CD4-positive, alpha-beta T cell (primary cell): ENCODE measurements at regions not wholly inside any gene's neighbourhood (a gene's known extent, or its start where the extent isn't known, plus 50 kb on each side); places are given as distances from the start of the nearest gene placed in this dataset.

Source experiments
- ATAC-seq: fragments of 200-7000 bp; cut with Tn5 transposase; one replicate; pipeline ENCODE4 v1.10.0; 2022; ENCODE audit warnings: mild to moderate bottlenecking; ENCODE audit not compliant: poor library complexity
- CTCF ChIA-PET: fragments of 350-600 bp; sonication (Branson Sonifier 250); formaldehyde crosslinking; loops from one replicate; lab custom pipeline; 2021; ENCODE audit warnings: antibody characterized with exemption, inconsistent platforms; lab: Charles Lee
- POLR2A ChIA-PET: fragments of 350-600 bp; sonication (Branson Sonifier 250); formaldehyde crosslinking; loops from one replicate; lab custom pipeline; 2021; ENCODE audit warnings: antibody characterized with exemption, inconsistent platforms; lab: Charles Lee
- DNase-seq, 14 experiments: peaks; one replicate each; pipeline ENCODE4 v3.0.0-alpha.2; 2013 to 2020; ENCODE audit warnings: mixed read lengths in 2 of 14
- H3K27ac ChIP-seq, 2 donors: one replicate each; pipeline versions ENCODE4 v1.5.1 to v1.7.0; 2013; ENCODE audit warnings: low read length in 2 of 2, low read depth in 1 of 2, mild to moderate bottlenecking in 1 of 2
- H3K27me3 ChIP-seq, 2 experiments: 1 replicate in 1 of 2; 2 replicates in 1 of 2; pipeline versions ENCODE4 v1.6.1 to v1.7.0; 2013; ENCODE audit warnings: low read length in 2 of 2, control low read depth in 1 of 2, mild to moderate bottlenecking in 1 of 2, moderate library complexity in 1 of 2; ENCODE audit not compliant: insufficient read depth in 2 of 2, control insufficient read depth in 1 of 2
- H3K36me3 ChIP-seq: one replicate; pipeline ENCODE4 v1.6.1; 2013; ENCODE audit warnings: low read length, control low read depth; ENCODE audit not compliant: insufficient read depth
- H3K4me1 ChIP-seq: one replicate; pipeline ENCODE4 v1.6.1; 2013; ENCODE audit warnings: low read length, control low read depth; ENCODE audit not compliant: insufficient read depth
- H3K4me3 ChIP-seq: one replicate; pipeline ENCODE4 v1.5.1; 2013; ENCODE audit warnings: mild to moderate bottlenecking, low read length, moderate library complexity
- H3K9me3 ChIP-seq, 2 experiments: 1 replicate in 1 of 2; 2 replicates in 1 of 2; pipeline versions ENCODE4 v1.6.1 to v1.7.0; 2013; ENCODE audit warnings: low read length in 2 of 2, mild to moderate bottlenecking in 2 of 2, control low read depth in 1 of 2, moderate library complexity in 1 of 2; ENCODE audit not compliant: control insufficient read depth in 1 of 2, insufficient read depth in 1 of 2
- H3K27ac Mint-ChIP-seq: one replicate; pipeline ENCODE4 v1.8.0; 2020; ENCODE audit warnings: mixed read lengths
- H3K27me3 Mint-ChIP-seq: one replicate; pipeline ENCODE4 v1.8.0; 2021; ENCODE audit warnings: mixed read lengths
- H3K36me3 Mint-ChIP-seq: one replicate; pipeline ENCODE4 v1.8.0; 2021; ENCODE audit warnings: low read depth, mixed read lengths
- H3K4me1 Mint-ChIP-seq: one replicate; pipeline ENCODE4 v1.8.0; 2021; ENCODE audit warnings: low read depth, mixed read lengths
- H3K4me3 Mint-ChIP-seq: one replicate; pipeline ENCODE4 v1.8.0; 2020; ENCODE audit warnings: mild to moderate bottlenecking, mixed read lengths
- H3K9me3 Mint-ChIP-seq: one replicate; pipeline ENCODE4 v1.8.0; 2020; ENCODE audit warnings: mixed read lengths
- CTCF ChIP-seq: fragments of 200-600 bp; IDR thresholded peaks from one replicate; pipeline ENCODE4 v1.8.0; 2022; ENCODE audit warnings: antibody characterized with exemption, mild to moderate bottlenecking
- intact Hi-C, 2 experiments: fragments of 100-400 bp; cut with DNase I in 1 of 2; cut with micrococcal nuclease in 1 of 2; formaldehyde crosslinking; loops; one replicate each; pipeline versions ENCODE4 v1.15.1 to v1.9.0; 2023 to 2025; cut with DNase I, micrococcal nuclease

- intact Hi-C loops: no loop called here
- ChIA-PET CTCF (no interaction called here), POLR2A (no interaction called here)
- no peaks in the 10 kb centered on the region for H3K27me3 Mint-ChIP-seq
- no peaks in the 10 kb centered on the region for H3K36me3 Mint-ChIP-seq
- no peaks in the 10 kb centered on the region for H3K9me3 Mint-ChIP-seq
- Histone ChIP-seq H3K4me3 (no peak overlapping the region), H3K27ac (no peak overlapping the region), H3K27me3 (no peaks in the 10 kb centered on the region), H3K36me3 (no peaks in the 10 kb centered on the region), H3K4me1 (no peaks in the 10 kb centered on the region), H3K9me3 (peaks cover 0 to 4% of the 10 kb centered on the region in 2 experiments)
- peaks cover 14% of the 10 kb centered on the region for H3K4me1 Mint-ChIP-seq
- no peak for ATAC-seq
- peak in 3 of 14 experiments; percentile 7 to 40 (median 22) for DNase-seq
- H3K4me3 Mint-ChIP-seq: no peak overlapping the region
- no peak overlapping the region for H3K27ac Mint-ChIP-seq
- TF ChIP-seq CTCF: no peak
Measured at GRCh38 chr21:30979054-30979453, 59.2 kb downstream of the KRTAP19-8 start.

GRCh38 chr21:30964283-30964682 is 74.0 kb downstream of the KRTAP19-8 start:
- no peaks in the 10 kb centered on the region for H3K36me3 ChIP-seq
- DNase-seq (no peak), ATAC-seq (no peak)
- no peak overlapping the region for H3K27ac ChIP-seq
- H3K27me3 Mint-ChIP-seq: peaks cover 3% of the 10 kb centered on the region
- no peak for TF ChIP-seq CTCF
- no peaks in the 10 kb centered on the region for H3K36me3 Mint-ChIP-seq
- CTCF ChIA-PET: no interaction called here
- POLR2A ChIA-PET: no interaction called here
- H3K4me3 ChIP-seq: no peak overlapping the region
- H3K27me3 ChIP-seq: no peaks in the 10 kb centered on the region
- no peaks in the 10 kb centered on the region for H3K9me3 Mint-ChIP-seq
- no peaks in the 10 kb centered on the region for H3K9me3 ChIP-seq
- intact Hi-C loops: no loop called here
- no peaks in the 10 kb centered on the region for H3K4me1 ChIP-seq
- no peaks in the 10 kb centered on the region for H3K4me1 Mint-ChIP-seq
- no peak overlapping the region for H3K4me3 Mint-ChIP-seq
- no peak overlapping the region for H3K27ac Mint-ChIP-seq

GRCh38 chr21:30963502-30963901 is 74.8 kb downstream of the KRTAP19-8 start:
- Histone ChIP-seq H3K27me3 (no peaks in the 10 kb centered on the region), H3K27ac (no peak overlapping the region), H3K4me3 (no peak overlapping the region), H3K9me3 (no peaks in the 10 kb centered on the region), H3K36me3 (no peaks in the 10 kb centered on the region), H3K4me1 (no peaks in the 10 kb centered on the region)
- ChIA-PET CTCF (no interaction called here), POLR2A (no interaction called here)
- ATAC-seq: no peak
- H3K4me1 Mint-ChIP-seq: no peaks in the 10 kb centered on the region
- TF ChIP-seq CTCF: no peak
- no peak for DNase-seq
- H3K4me3 Mint-ChIP-seq: no peak overlapping the region
- H3K9me3 Mint-ChIP-seq: no peaks in the 10 kb centered on the region
- peaks cover 3% of the 10 kb centered on the region for H3K27me3 Mint-ChIP-seq
- intact Hi-C loops: no loop called here
- no peaks in the 10 kb centered on the region for H3K36me3 Mint-ChIP-seq
- H3K27ac Mint-ChIP-seq: no peak overlapping the region
